ENCODE measurements at regions not wholly inside any gene's neighbourhood (a gene's known extent, or its start where the extent isn't known, plus 50 kb on each side); places are given as distances from the start of the nearest gene placed in this dataset.
"Not testable (repeated sequence)": the region's sequence is repeated elsewhere in the genome, so short reads cannot be mapped to it uniquely, and the experiment has no call there.

- DNase-seq (ENCODE audit: low read depth), result no peak
- no peak for TF ChIP-seq CTCF (conservative IDR thresholded peaks at IDR 0.05; ENCODE audit: low read depth, low read length)
- no peak overlapping the region for H3K4me3 ChIP-seq (ENCODE audit: low read depth, low read length)
Observed at GRCh38 chr2:36287363-36288275, 68.0 kb upstream of the CRIM1 start.

- DNase-seq (ENCODE audit: low read depth); H3K4me3 ChIP-seq (ENCODE audit: low read depth, low read length): not testable (repeated sequence)
Observed at GRCh38 chr2:36279506-36279905, 76.1 kb upstream of the CRIM1 start.

- TF ChIP-seq CTCF (conservative IDR thresholded peaks at IDR 0.05; ENCODE audit: low read depth, low read length), result no peak
- no peak overlapping the region for H3K4me3 ChIP-seq (ENCODE audit: low read depth, low read length)
- no peak for DNase-seq (ENCODE audit: low read depth)
Observed at GRCh38 chr2:36277881-36278523, 77.6 kb upstream of the CRIM1 start.

- no peak for TF ChIP-seq CTCF (conservative IDR thresholded peaks at IDR 0.05; ENCODE audit: low read depth, low read length)
- no peak overlapping the region for H3K4me3 ChIP-seq (ENCODE audit: low read depth, low read length)
- peak; percentile 18 for DNase-seq (ENCODE audit: low read depth)
Observed at GRCh38 chr2:36277146-36277808, 78.3 kb upstream of the CRIM1 start.

GRCh38 chr2:36271266-36271665 lies 84.3 kb upstream of the CRIM1 start:
- H3K4me3 ChIP-seq (ENCODE audit: low read depth, low read length), result no peak overlapping the region
- no peak for DNase-seq (ENCODE audit: low read depth)
- TF ChIP-seq CTCF (conservative IDR thresholded peaks at IDR 0.05; ENCODE audit: low read depth, low read length), result no peak

- no peak for DNase-seq (ENCODE audit: low read depth)
- H3K4me3 ChIP-seq (ENCODE audit: low read depth, low read length), result no peak overlapping the region
- no peak for TF ChIP-seq CTCF (conservative IDR thresholded peaks at IDR 0.05; ENCODE audit: low read depth, low read length)
Observed at GRCh38 chr2:36270758-36271157, 84.8 kb upstream of the CRIM1 start.

- no peak for DNase-seq (ENCODE audit: low read depth)
- H3K4me3 ChIP-seq (ENCODE audit: low read depth, low read length), result no peak overlapping the region
- TF ChIP-seq CTCF (conservative IDR thresholded peaks at IDR 0.05; ENCODE audit: low read depth, low read length), result no peak
Observed at GRCh38 chr2:36267194-36267593, 88.4 kb upstream of the CRIM1 start.
